NCI-H446 (cell line): ENCODE measurements at regions not wholly inside any gene's neighbourhood (a gene's known extent, or its start where the extent isn't known, plus 50 kb on each side); places are given as distances from the start of the nearest gene placed in this dataset.
A peak's percentile ranks its signal among the peaks of the same experiment; 100 is the strongest.
"Not testable (repeated sequence)": the region's sequence is repeated elsewhere in the genome, so short reads cannot be mapped to it uniquely, and the experiment has no call there.

ENCODE experiments used
- DNase-seq, 2 experiments: peaks; one replicate each; lab custom pipeline; 2025; lab: John Stamatoyannopoulos, UW

DNA sequence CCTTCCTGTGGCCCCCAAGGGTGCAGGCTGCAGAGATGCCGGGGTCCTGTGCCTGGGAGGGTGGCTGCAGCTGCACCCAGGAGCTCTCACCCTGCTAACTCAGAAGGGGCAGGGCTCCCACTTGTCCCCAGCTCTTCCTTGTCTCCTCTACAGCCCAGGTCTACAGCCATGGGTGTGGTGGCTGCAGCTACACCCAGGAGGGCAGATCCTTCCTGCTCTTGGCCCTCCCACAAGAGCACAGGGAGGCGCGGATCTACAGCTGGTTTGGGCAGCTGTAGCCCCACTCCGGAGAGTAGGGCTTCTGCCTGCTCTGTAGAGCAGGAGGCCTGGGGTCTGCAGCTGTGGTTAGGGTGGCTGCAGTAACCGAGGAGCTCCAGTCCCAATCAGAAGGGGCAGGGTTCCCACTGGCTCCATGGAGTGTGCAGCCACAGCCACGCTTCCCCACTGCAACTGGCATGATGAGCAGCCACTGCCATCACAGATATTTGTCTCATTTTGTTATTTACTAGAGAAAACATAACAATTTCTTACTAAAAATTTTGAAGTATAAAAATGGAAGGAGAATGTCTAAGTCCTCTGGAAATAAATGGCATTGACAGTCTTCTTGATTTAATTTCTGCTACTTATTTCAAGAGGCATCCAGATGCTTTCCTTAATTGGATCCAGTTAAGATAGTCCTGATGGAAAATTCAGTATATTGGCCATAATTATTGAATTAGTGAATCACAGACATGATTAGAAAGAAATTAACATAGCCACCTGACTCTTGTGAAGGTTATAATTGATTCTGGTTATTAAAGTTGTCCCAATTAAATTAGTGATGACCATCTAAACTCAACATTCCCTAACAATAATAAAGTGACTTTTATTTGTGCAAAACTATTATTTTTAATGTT is 233.6 kb downstream of the KCNE4 start:
- no peak for DNase-seq

GRCh38 chr2:223294756-223295155 is 242.8 kb downstream of the KCNE4 start:
- DNase-seq, result no peak

GRCh38 chr2:223297788-223298187 is 245.8 kb downstream of the KCNE4 start:
- peak; percentile 37 to 44 for DNase-seq

GRCh38 chr2:223298329-223298728 is 246.3 kb downstream of the KCNE4 start:
- peak in 1 of 2 experiments; percentile 48 for DNase-seq

DNA sequence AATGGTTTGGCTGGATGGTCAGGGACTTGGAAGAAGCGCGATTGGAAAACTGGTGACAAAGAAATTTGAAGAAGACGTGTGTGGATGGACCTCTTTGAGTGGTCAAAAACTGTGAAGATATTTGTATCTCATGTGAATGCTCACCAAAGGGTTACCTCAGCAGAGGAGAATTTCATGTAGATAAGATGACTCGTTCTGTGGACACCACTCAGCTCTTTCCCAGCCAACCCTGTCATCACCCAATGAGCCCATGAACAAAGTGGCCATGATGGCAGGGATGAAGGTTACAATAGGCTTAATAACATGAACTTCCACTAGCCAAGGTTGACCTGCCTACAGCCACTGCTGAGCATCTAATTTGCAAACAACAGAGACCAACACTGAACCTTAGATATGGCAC is 248.3 kb downstream of the KCNE4 start:
- DNase-seq, result no peak

DNA sequence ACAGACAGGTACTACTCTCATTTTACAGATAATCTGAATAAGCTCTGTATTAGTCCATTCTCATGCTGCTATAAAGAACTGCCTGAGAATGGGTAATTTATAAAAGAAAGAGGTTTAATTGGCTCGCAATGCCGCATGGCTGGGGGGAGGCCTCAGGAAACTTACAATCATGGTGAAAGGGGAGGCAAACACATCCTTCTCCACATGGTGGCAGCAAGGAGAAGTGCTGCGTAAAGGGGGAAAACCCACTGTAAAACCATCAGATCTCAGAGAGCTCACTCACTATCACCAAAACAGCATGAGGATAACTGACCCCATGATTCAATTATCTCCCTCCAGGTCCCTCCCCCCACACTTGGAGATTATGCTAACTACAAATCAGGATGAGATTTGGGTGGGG is 254.4 kb downstream of the KCNE4 start:
- peak in 1 of 2 experiments; percentile 16 for DNase-seq

DNA sequence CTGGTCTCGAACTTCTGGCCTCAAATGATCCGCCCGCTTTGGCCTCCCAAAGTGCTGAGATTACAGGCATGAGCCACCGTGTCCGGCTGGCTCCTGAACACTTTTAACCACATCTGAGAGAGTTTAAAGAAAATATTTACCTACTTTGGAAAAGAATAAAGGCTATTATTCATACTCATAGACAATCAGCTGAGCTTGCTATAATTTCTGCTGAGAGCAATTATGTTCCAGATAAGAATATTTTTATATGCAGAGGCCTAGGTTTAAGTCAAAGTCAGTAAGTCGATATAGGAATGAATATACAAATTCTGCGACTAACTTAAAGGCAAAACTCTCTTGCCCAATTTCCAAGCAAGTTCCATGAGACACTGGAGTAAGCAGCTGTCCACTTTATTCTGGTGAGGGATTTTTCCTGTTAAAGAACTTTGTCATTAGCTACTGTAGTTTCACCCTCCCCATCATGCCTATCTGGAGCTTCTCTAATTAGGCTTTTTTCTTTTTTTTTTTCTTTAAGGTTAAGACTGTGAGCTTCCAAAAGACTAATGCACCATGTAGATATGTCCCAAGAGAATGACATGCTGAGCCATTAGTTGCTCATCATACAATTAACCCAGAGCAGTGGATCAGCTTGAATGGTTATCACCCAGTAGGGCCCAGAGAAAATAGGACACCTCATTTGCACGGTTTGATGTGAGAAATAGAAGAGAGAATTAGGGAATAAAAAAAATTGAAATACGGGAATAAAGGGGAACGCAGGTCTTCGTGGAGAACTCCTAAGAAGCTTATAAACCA is 260.1 kb downstream of the KCNE4 start:
- no peak for DNase-seq

GRCh38 chr2:223313101-223313500 is 261.1 kb downstream of the KCNE4 start:
- DNase-seq, result no peak

DNA sequence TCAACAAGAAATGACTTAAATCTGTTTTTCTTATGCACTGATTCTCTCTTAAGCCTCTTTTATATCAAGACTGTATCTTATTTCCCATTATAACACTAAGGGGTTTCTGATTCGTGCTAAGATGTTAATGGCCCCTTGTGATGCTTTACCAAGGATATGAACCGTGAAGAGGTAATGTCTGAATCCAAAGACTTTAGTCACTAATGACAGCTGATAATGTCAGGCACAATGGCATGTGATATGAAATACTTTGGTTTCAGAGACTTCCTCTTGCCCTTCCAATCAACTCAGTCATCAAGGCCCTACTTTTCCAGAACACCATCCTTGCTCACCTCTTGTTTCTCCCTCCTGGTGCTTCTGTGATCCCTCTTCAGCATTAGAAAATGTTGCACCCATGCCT is 262.8 kb downstream of the KCNE4 start:
- DNase-seq, result no peak

DNA sequence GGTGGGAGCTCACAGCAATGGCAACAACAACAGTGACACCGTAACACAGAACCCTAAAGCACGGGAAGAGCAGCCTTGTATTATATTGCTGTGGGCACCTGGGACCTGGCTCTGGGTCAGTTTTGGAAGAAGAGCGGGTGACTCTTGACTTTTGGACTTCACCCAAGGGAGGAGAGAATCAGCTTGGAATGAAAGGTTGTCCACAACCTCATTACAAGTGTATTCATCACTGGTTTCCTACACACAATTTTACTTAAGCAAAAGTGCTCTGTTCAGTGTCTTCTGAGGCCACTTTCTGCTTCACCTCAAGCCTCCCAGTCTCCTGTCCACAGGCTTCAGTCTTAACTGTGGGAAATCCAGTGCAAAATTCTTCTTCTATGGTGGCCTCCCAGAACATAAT is 263.8 kb downstream of the KCNE4 start:
- DNase-seq, result no peak

DNA sequence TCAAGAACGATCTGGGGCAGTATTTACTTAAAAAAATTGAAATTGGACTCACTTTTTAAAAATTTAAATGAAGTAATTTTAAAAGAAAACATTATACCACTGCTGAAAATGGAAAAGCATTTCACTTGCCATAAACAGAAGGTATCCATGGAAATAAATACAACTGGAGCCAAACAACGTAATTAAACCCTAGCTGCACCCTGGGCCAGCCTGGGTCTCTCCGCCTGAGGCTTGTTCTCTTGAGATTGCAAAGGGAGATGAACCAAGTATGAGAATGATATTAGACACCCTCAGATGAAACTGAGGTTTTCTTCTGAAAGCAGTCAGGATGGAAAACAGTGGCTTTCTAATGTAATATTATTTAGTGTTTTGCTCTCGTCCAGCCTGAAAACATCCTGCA is 264.4 kb downstream of the KCNE4 start:
- no peak for DNase-seq

GRCh38 chr2:223319601-223320000 is 267.6 kb downstream of the KCNE4 start:
- DNase-seq, result no peak

DNA sequence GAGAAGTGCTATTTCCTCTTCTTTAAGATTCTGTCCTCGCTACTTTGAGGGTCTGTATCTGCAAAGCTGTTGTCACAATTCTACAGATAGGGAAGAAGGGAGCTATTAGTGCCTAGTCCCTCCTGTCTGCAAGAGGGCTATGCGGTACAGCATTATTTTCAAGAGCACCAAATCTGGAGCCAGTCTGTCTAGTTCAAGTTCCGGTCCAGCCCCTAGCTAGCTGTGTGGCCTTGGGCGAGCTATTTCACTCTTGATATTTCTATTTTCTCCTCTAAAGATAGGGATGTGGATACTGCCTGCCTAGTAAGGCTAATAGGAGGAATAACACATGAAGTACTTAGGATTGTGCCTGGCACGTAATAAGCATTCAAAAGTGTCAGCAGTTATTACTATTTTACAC is 272.4 kb downstream of the KCNE4 start:
- DNase-seq, result no peak

DNA sequence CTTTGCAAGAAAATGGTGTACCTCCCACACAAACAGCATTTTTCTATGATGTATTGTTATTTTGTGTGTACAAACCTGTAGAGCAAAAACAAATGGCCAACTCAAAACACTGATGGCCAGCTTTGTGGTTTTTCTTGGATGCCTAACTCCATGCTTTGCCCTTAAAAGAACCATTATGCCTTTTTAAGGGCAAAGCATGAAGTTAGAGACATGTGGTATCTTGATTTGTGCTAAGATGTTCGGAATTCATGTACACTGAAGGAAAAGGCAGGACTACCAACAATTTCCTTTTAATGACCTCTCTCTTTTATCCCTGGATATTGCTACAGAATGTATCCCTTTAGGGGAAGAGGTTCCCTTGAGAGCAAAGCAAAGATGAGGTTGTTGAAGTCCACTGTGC is 273.6 kb downstream of the SCG2 start:
- no peak for DNase-seq

- DNase-seq, result not testable (repeated sequence)
Measured at GRCh38 chr2:223330747-223331146, 271.4 kb downstream of the SCG2 start.

DNA sequence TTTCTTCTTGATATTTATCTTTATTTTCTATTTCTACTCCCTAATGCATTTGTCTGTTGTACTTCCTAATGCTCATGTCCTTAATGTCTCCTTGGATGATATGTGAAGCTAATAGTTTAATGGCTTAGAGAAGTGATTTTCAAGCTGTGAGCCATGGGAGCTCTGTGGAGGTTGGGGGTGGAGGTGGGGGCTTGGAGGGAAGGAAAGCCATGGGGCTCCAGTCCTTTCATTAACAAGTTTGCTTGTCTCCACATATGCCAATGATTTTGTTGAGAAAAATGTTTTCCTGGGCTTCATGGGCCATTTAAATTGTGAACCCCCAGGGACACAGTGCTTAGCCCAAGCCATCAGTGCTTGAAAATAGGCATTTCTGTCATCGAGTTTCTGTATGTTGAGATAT is 264.1 kb downstream of the SCG2 start:
- no peak for DNase-seq

- DNase-seq, result no peak
Measured at GRCh38 chr2:223357076-223357475, 245.1 kb downstream of the SCG2 start.

GRCh38 chr2:223363085-223363484 is 239.1 kb downstream of the SCG2 start:
- DNase-seq, result no peak

DNA sequence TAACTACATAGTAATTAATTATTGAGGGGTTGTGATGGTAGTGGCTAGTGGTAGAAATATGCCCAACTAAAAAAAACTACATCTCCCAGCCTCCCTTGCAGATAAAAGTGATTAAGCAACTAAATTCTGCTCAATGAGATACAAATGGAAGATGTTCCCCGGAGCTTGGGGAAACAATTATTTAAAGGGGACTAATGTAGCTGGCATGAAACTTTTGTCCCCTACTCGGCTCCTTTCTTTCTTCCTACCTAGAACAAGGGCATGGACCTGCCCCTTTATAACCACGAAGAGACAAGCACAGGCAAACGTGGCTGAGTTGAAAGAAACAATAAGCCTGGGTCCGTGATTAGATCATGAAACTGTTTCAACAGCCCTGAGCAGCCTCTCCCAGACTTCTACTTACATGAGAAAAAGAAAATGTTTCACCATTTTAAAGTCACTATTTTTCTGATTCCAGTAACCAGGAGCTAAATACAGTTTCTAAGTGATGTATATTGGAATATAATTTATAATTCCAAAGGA is 236.9 kb downstream of the SCG2 start:
- no peak for DNase-seq

DNA sequence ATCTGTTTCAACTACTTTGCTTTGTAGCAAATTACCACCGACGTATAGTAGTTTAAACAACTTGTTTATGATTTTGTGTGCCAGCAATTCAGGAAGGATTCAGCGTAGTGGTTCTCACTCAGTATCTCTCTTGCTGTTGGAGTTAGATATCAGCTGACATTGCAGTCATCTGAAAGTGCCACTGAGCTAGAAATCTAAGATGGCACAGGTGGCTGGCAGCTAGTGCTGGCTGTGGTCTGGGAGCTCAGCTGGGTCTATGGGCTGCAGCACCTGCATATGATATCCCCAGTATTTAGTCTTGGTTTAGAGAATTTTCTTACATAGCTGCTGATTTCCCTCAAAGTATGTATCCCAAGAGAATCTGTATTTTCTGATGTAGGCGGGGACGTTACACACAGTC is 235.6 kb downstream of the SCG2 start:
- DNase-seq, result no peak

- DNase-seq, result no peak
Measured at GRCh38 chr2:223368481-223368880, 233.7 kb downstream of the SCG2 start.

DNA sequence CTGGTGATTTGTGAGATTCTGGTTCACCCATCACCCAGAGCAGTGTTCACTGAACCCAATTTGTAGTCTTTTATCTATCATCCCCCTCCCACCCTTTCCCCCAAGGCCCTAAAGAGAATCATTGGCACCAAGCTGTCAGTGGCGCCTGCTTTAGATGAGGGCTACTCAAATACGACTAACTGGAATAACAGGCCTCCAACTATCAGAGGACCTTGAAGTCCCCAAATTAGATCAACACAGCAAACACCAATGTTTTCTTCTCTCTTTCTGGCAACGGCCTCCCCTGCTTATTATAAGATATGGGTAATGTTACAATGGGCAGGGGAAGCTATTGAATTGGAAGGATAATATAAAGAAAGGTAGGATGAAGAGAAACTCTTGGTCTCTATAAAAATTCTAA is 232.3 kb downstream of the SCG2 start:
- no peak for DNase-seq

GRCh38 chr2:223383315-223383714 is 218.8 kb downstream of the SCG2 start:
- DNase-seq, result no peak
